OCI-LY1 (cell line): ENCODE measurements at regions not wholly inside any gene's neighbourhood (a gene's known extent, or its start where the extent isn't known, plus 50 kb on each side); places are given as distances from the start of the nearest gene placed in this dataset.

Experiments
- H2AFZ ChIP-seq: fragments of 200-600 bp; sonication (generic), shearing (Covaris generic); 2 replicates; pipeline ENCODE4 v1.6.0; 2014; ENCODE audit warnings: antibody characterized with exemption, mild to moderate bottlenecking, low read length
- H3F3A ChIP-seq: fragments of 200-600 bp; sonication (generic), shearing (Covaris generic); 2 replicates; pipeline ENCODE4 v1.6.0; 2014; ENCODE audit warnings: mild to moderate bottlenecking, antibody characterized with exemption, low read length, moderate library complexity; ENCODE audit not compliant: insufficient read depth
- H3K27ac ChIP-seq: fragments of 200-600 bp; sonication (generic); 2 replicates; pipeline ENCODE4 v1.5.1; 2014; ENCODE audit warnings: low read length, mixed run types, mild to moderate bottlenecking, low read depth; ENCODE audit not compliant: poor library complexity, severe bottlenecking
- H3K27me3 ChIP-seq: fragments of 200-600 bp; sonication (generic); 2 replicates; pipeline ENCODE4 v1.6.0; 2014; ENCODE audit warnings: antibody characterized with exemption, mild to moderate bottlenecking, low read length, moderate library complexity; ENCODE audit not compliant: insufficient read depth
- H3K36me3 ChIP-seq: fragments of 200-600 bp; sonication (generic); 2 replicates; pipeline ENCODE4 v1.6.1; 2014; ENCODE audit warnings: mild to moderate bottlenecking, antibody characterized with exemption, low read length, moderate library complexity, mixed read lengths; ENCODE audit not compliant: insufficient read depth
- H3K4me1 ChIP-seq: fragments of 200-600 bp; sonication (generic); 2 replicates; pipeline ENCODE4 v1.5.1; 2014; ENCODE audit warnings: mild to moderate bottlenecking, low read length, moderate library complexity; ENCODE audit not compliant: insufficient read depth, severe bottlenecking
- H3K4me2 ChIP-seq: fragments of 200-600 bp; sonication (generic), shearing (Covaris generic); 2 replicates; pipeline ENCODE4 v1.6.1; 2014; ENCODE audit warnings: low read length
- H3K4me3 ChIP-seq: fragments of 200-600 bp; sonication (generic); 2 replicates; pipeline ENCODE4 v1.5.1; 2014; ENCODE audit warnings: low read length, low read depth, mild to moderate bottlenecking, mixed read lengths; ENCODE audit not compliant: poor library complexity, severe bottlenecking
- H3K79me2 ChIP-seq: fragments of 200-600 bp; shearing (Covaris generic); 2 replicates; pipeline ENCODE4 v1.6.1; 2016; ENCODE audit warnings: mixed run types, low read length, mixed read lengths; ENCODE audit not compliant: insufficient read depth
- H3K9ac ChIP-seq: fragments of 200-600 bp; sonication (generic), shearing (Covaris generic); 2 replicates; pipeline ENCODE4 v1.6.1; 2014; ENCODE audit warnings: mild to moderate bottlenecking, low read length, mixed read lengths
- H3K9me2 ChIP-seq: fragments of 200-600 bp; sonication (generic), shearing (Covaris generic); 2 replicates; pipeline ENCODE4 v1.6.1; 2014; ENCODE audit warnings: low read depth, mild to moderate bottlenecking, low read length, mixed read lengths
- H3K9me3 ChIP-seq: fragments of 200-600 bp; shearing (Covaris generic); 2 replicates; pipeline ENCODE4 v1.6.1; 2014; ENCODE audit warnings: low read length, mixed read lengths
- H4K20me1 ChIP-seq: fragments of 200-600 bp; sonication (generic), shearing (Covaris generic); 2 replicates; pipeline ENCODE4 v1.6.0; 2016; ENCODE audit warnings: mild to moderate bottlenecking, low read length; ENCODE audit not compliant: insufficient read depth
- CTCF ChIP-seq: fragments of 200-600 bp; sonication (generic), shearing (Covaris generic); IDR thresholded peaks from 2 replicates; pipeline ENCODE4 v1.5.1; 2017; ENCODE audit warnings: mild to moderate bottlenecking, antibody characterized with exemption, low read length, moderate library complexity, mixed read lengths
- EZH2 ChIP-seq: fragments of 200-600 bp; sonication (generic), shearing (Covaris generic); IDR thresholded peaks from 2 replicates; pipeline ENCODE4 v1.8.0; 2017; ENCODE audit warnings: borderline replicate concordance, mixed run types, mild to moderate bottlenecking, antibody characterized with exemption, low read length, moderate library complexity, mixed read lengths

- H3K9me3 ChIP-seq, result no peaks in the 10 kb centered on the region
- no peaks in the 10 kb centered on the region for H3K4me1 ChIP-seq
- H3K27ac ChIP-seq, result no peak overlapping the region
- H3K4me2 ChIP-seq, result no peak overlapping the region
- no peak for TF ChIP-seq EZH2
- TF ChIP-seq CTCF, result no peak
- no peaks in the 10 kb centered on the region for H4K20me1 ChIP-seq
- H3K36me3 ChIP-seq, result no peaks in the 10 kb centered on the region; the same call in 1 of the 2 replicates
- H3K27me3 ChIP-seq, result 0 out of 2 replicates have a peak, but pooled peaks cover 4% of the 10 kb centered on the region
- H3K9me2 ChIP-seq, result no peaks in the 10 kb centered on the region
- no peaks in the 10 kb centered on the region for H3F3A ChIP-seq
- no peak overlapping the region for H2AFZ ChIP-seq
- H3K79me2 ChIP-seq, result no peaks in the 10 kb centered on the region
- H3K4me3 ChIP-seq, result no peak overlapping the region
- H3K9ac ChIP-seq, result no peak overlapping the region
These were observed 68.7 kb upstream of the SNX9 start for GRCh38 chr6:157754351-157754750.

GRCh38 chr6:157755032-157755745 is 67.9 kb upstream of the SNX9 start:
- no peaks in the 10 kb centered on the region; the same call in 1 of the 2 replicates for H3K36me3 ChIP-seq
- H2AFZ ChIP-seq, result no peak overlapping the region
- no peak overlapping the region for H3K27ac ChIP-seq

DNA sequence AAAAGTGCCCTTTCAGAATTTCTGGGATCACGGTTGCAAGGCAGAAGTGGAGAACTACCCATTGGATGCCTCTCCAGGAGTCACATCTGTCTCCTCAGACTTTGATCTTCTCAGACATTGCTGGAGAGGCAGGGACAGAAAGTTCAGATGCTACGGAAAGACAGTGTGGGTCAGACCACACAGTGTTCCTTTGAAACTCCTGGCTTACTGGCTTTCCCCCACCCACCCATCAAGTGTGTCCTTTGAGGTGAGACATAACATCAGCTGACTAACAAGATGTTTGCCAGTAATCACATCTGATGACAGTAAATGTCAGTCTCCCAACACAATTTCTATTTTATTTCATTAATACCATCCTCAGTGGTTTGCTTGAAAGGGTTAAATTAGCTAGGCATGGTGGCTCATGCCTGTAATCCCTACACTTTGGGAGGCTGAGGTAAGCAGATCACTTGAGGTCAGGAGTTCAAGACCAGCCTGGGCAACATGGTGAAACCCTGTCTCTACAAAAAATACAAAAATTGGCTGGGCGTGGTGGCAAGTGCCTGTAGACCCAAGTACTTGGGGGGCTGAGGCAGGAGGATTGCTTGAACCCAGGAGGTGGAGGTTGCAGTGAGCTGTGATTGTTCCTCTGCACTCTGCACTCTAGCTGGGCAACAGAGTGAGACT is 67.2 kb upstream of the SNX9 start:
- no peaks in the 10 kb centered on the region for H3K79me2 ChIP-seq
- no peak for TF ChIP-seq CTCF
- no peak for TF ChIP-seq EZH2
- H3K27ac ChIP-seq, result no peak overlapping the region
- no peaks in the 10 kb centered on the region for H3F3A ChIP-seq
- peaks cover 7% of the 10 kb centered on the region; the same call in 1 of the 2 replicates for H3K27me3 ChIP-seq
- no peak overlapping the region for H2AFZ ChIP-seq
- no peak overlapping the region for H3K4me3 ChIP-seq
- H4K20me1 ChIP-seq, result no peaks in the 10 kb centered on the region
- no peaks in the 10 kb centered on the region for H3K36me3 ChIP-seq
- H3K4me1 ChIP-seq, result no peaks in the 10 kb centered on the region
- no peaks in the 10 kb centered on the region for H3K9me3 ChIP-seq
- no peak overlapping the region for H3K4me2 ChIP-seq
- no peak overlapping the region for H3K9ac ChIP-seq
- H3K9me2 ChIP-seq, result no peaks in the 10 kb centered on the region

More at GRCh38 chr6:157755032-157755745, 67.9 kb upstream of the SNX9 start:
- Histone ChIP-seq H4K20me1 (no peaks in the 10 kb centered on the region), H3K9me2 (no peaks in the 10 kb centered on the region), H3K9me3 (no peaks in the 10 kb centered on the region), H3K79me2 (no peaks in the 10 kb centered on the region), H3F3A (no peaks in the 10 kb centered on the region), H3K9ac (no peak overlapping the region), H3K4me1 (no peaks in the 10 kb centered on the region), H3K4me2 (no peak overlapping the region), H3K4me3 (no peak overlapping the region), H3K27me3 (peaks cover 4% of the 10 kb centered on the region; the same call in 1 of the 2 replicates)
- TF ChIP-seq EZH2 (no peak), CTCF (no peak)
